ENCODE measurements at regions not wholly inside any gene's neighbourhood (a gene's known extent, or its start where the extent isn't known, plus 50 kb on each side); places are given as distances from the start of the nearest gene placed in this dataset.

GRCh38 chr6:30814146-30815040 is 69.9 kb upstream of the DDR1 start (continued):
- TF ChIP-seq TOE1 (IDR thresholded peaks at IDR 0.05; ENCODE audit: borderline replicate concordance) = peak; percentile 79
- no peak for TF ChIP-seq TOE1 (CRISPR knock-in tag; IDR thresholded peaks at IDR 0.05; ENCODE audit: borderline replicate concordance, low read depth)
- peak; percentile 57; the same call in 1 of the 2 replicates for TF ChIP-seq TAF7 (tag; IDR thresholded peaks at IDR 0.05)
- TF ChIP-seq TCF7 (IDR thresholded peaks at IDR 0.05; ENCODE audit: borderline replicate concordance) = 0 out of 2 replicates have a peak, but pooled peaks have one; percentile 36
- TF ChIP-seq POLR2A (conservative IDR thresholded peaks at IDR 0.05) = no peak
- peak; percentile 13 for TF ChIP-seq ASH1L (IDR thresholded peaks at IDR 0.05; ENCODE audit: borderline replicate concordance, low read depth, partially characterized antibody)
- TF ChIP-seq, protein P1, sequence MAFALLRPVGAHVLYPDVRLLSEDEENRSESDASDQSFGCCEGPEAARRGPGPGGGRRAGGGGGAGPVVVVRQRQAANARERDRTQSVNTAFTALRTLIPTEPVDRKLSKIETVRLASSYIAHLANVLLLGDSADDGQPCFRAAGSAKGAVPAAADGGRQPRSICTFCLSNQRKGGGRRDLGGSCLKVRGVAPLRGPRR (CRISPR knock-in tag; IDR thresholded peaks at IDR 0.05) = no peak
- TF ChIP-seq MNT (conservative IDR thresholded peaks at IDR 0.05) = peak; percentile 51 to 74
- TF ChIP-seq MAX (CRISPR knock-in tag; IDR thresholded peaks at IDR 0.05) = peak; percentile 52; the same call in 1 of the 2 replicates
- TF ChIP-seq ELF1 (tag; IDR thresholded peaks at IDR 0.05) = no peak
- TF ChIP-seq, protein P2, sequence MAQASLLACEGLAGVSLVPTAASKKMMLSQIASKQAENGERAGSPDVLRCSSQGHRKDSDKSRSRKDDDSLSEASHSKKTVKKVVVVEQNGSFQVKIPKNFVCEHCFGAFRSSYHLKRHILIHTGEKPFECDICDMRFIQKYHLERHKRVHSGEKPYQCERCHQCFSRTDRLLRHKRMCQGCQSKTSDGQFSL (CRISPR knock-in tag; IDR thresholded peaks at IDR 0.05) = no peak
- TF ChIP-seq, protein P2 (tag; IDR thresholded peaks at IDR 0.05) = peak in 1 of 2 experiments; percentile 62; a peak in 1 of 4 replicates
- TF ChIP-seq ARID3B (CRISPR knock-in tag; IDR thresholded peaks at IDR 0.05; ENCODE audit: borderline replicate concordance) = no peak
- TF ChIP-seq, protein P3, sequence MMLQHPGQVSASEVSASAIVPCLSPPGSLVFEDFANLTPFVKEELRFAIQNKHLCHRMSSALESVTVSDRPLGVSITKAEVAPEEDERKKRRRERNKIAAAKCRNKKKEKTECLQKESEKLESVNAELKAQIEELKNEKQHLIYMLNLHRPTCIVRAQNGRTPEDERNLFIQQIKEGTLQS (IDR thresholded peaks at IDR 0.05) = peak; percentile 97
- TF ChIP-seq, protein P3 (CRISPR knock-in tag; conservative IDR thresholded peaks at IDR 0.05) = no peak; the same call in 1 of the 2 replicates
- no peak for TF ChIP-seq IRF2 (CRISPR knock-in tag; IDR thresholded peaks at IDR 0.05)
- no peak for TF ChIP-seq ZNF121 (CRISPR knock-in tag; conservative IDR thresholded peaks at IDR 0.05)
- peak in 1 of 2 experiments; percentile 44; a peak in 2 of 4 replicates for TF ChIP-seq TEAD1 (CRISPR knock-in tag; IDR thresholded peaks at IDR 0.05)
- TF ChIP-seq LCOR (CRISPR knock-in tag; IDR thresholded peaks at IDR 0.05) = peak; percentile 63

All from K562 (cell line).